ENCODE measurements at regions not wholly inside any gene's neighbourhood (a gene's known extent, or its start where the extent isn't known, plus 50 kb on each side); places are given as distances from the start of the nearest gene placed in this dataset.

- TF ChIP-seq, protein P1, sequence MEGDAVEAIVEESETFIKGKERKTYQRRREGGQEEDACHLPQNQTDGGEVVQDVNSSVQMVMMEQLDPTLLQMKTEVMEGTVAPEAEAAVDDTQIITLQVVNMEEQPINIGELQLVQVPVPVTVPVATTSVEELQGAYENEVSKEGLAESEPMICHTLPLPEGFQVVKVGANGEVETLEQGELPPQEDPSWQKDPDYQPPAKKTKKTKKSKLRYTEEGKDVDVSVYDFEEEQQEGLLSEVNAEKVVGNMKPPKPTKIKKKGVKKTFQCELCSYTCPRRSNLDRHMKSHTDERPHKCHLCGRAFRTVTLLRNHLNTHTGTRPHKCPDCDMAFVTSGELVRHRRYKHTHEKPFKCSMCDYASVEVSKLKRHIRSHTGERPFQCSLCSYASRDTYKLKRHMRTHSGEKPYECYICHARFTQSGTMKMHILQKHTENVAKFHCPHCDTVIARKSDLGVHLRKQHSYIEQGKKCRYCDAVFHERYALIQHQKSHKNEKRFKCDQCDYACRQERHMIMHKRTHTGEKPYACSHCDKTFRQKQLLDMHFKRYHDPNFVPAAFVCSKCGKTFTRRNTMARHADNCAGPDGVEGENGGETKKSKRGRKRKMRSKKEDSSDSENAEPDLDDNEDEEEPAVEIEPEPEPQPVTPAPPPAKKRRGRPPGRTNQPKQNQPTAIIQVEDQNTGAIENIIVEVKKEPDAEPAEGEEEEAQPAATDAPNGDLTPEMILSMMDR (IDR thresholded peaks at IDR 0.05; ENCODE audit: insufficient read depth, low read length): no peak
- no peak for TF ChIP-seq POLR2AphosphoS5 (IDR thresholded peaks at IDR 0.05; ENCODE audit: low read depth)
- TF ChIP-seq REST (IDR thresholded peaks at IDR 0.05; ENCODE audit: insufficient replicate concordance, low read depth): no peak
- no peak for TF ChIP-seq GABPA (IDR thresholded peaks at IDR 0.05; ENCODE audit: low read depth)
- TF ChIP-seq SPI1 (IDR thresholded peaks at IDR 0.05; ENCODE audit: borderline replicate concordance, low read depth): no peak
Measured at GRCh38 chr13:91112201-91112923, 235.1 kb upstream of the MIR17HG start.
